T-cell (primary cell): ENCODE measurements at regions not wholly inside any gene's neighbourhood (a gene's known extent, or its start where the extent isn't known, plus 50 kb on each side); places are given as distances from the start of the nearest gene placed in this dataset.
"Not testable (repeated sequence)": the region's sequence is repeated elsewhere in the genome, so short reads cannot be mapped to it uniquely, and the experiment has no call there.

ENCODE experiments used
- ATAC-seq, 4 experiments: fragments of 200-7000 bp in 3 of 4; fragments of 150-1000 bp in 1 of 4; cut with Tn5 transposase; replicated peaks in 1 of 4; 1 replicate in 3 of 4; 2 replicates in 1 of 4; pipeline ENCODE4 v1.10.0; 2021; ENCODE audit warnings: moderate library complexity in 3 of 4, mild to moderate bottlenecking in 2 of 4, moderate number of reproducible peaks in 1 of 4
- CTCF ChIA-PET, 2 donors: fragments of 300-600 bp; sonication (Branson Sonifier 250); formaldehyde crosslinking; loops; one replicate each; lab custom pipeline; 2022; ENCODE audit warnings: antibody characterized with exemption in 2 of 2; lab: Charles Lee
- POLR2A ChIA-PET, 2 donors: fragments of 300-600 bp; sonication (Branson Sonifier 250); formaldehyde crosslinking; loops; one replicate each; lab custom pipeline; 2022; ENCODE audit warnings: antibody characterized with exemption in 2 of 2; lab: Charles Lee
- DNase-seq, 35 experiments: peaks; one replicate each; pipeline versions ENCODE4 v3.0.0 to v3.0.0-alpha.2; 2013 to 2023
- H3K27ac ChIP-seq: one replicate; pipeline ENCODE4 v1.5.1; 2013; ENCODE audit warnings: low read length
- H3K27me3 ChIP-seq, 2 experiments: replicated peaks in 1 of 2; 1 replicate in 1 of 2; 2 replicates in 1 of 2; pipeline versions ENCODE4 v1.6.1 to v1.7.0; 2013; ENCODE audit warnings: low read length in 1 of 2, mixed read lengths in 1 of 2; ENCODE audit not compliant: control insufficient read depth in 2 of 2, insufficient read depth in 2 of 2; ENCODE audit errors: extremely low read depth in 1 of 2
- H3K36me3 ChIP-seq, 2 donors: 1 replicate in 1 of 2; 2 replicates in 1 of 2; pipeline versions ENCODE4 v1.6.1 to v1.7.0; 2013; ENCODE audit warnings: low read length in 1 of 2; ENCODE audit not compliant: control insufficient read depth in 2 of 2, insufficient read depth in 1 of 2; ENCODE audit errors: extremely low read depth in 1 of 2
- H3K4me1 ChIP-seq, 2 experiments: 1 replicate in 1 of 2; 2 replicates in 1 of 2; pipeline versions ENCODE4 v1.6.1 to v1.7.0; 2013; ENCODE audit warnings: low read length in 2 of 2, mixed read lengths in 1 of 2; ENCODE audit not compliant: insufficient read depth in 2 of 2, control insufficient read depth in 1 of 2; ENCODE audit errors: extremely low read depth in 1 of 2
- H3K4me3 ChIP-seq, 2 donors: 1 replicate in 1 of 2; 2 replicates in 1 of 2; pipeline versions ENCODE4 v1.5.1 to v1.7.0; 2013; ENCODE audit warnings: mild to moderate bottlenecking in 2 of 2, low read length in 1 of 2, moderate library complexity in 1 of 2; ENCODE audit not compliant: control insufficient read depth in 1 of 2; ENCODE audit errors: extremely low read depth in 1 of 2
- H3K9me3 ChIP-seq: 2 replicates; pipeline ENCODE4 v1.7.0; 2013
- H3K27ac Mint-ChIP-seq, 2 donors: one replicate each; pipeline ENCODE4 v1.8.0; 2020 to 2021; ENCODE audit warnings: mild to moderate bottlenecking in 2 of 2, mixed read lengths in 2 of 2
- H3K27me3 Mint-ChIP-seq, 2 donors: one replicate each; pipeline ENCODE4 v1.8.0; 2021 to 2022; ENCODE audit warnings: mixed read lengths in 2 of 2
- H3K36me3 Mint-ChIP-seq: one replicate; pipeline ENCODE4 v1.8.0; 2021; ENCODE audit warnings: mixed read lengths
- H3K4me1 Mint-ChIP-seq, 3 donors: one replicate each; pipeline ENCODE4 v1.8.0; 2020 to 2022; ENCODE audit warnings: mixed read lengths in 3 of 3, mild to moderate bottlenecking in 1 of 3
- H3K4me3 Mint-ChIP-seq, 3 donors: one replicate each; pipeline ENCODE4 v1.8.0; 2020 to 2022; ENCODE audit warnings: mild to moderate bottlenecking in 3 of 3, mixed read lengths in 3 of 3, moderate library complexity in 3 of 3
- H3K9me3 Mint-ChIP-seq, 3 donors: one replicate each; pipeline ENCODE4 v1.8.0; 2020 to 2022; ENCODE audit warnings: mixed read lengths in 3 of 3
- WGBS: methylation state at CpG from one replicate; pipeline ENCODE4 v1.1.5; 2013; ENCODE audit warnings: missing lambda C conversion rate; ENCODE audit not compliant: insufficient coverage; 5-methylcytosine and 5-hydroxymethylcytosine counted together

DNA sequence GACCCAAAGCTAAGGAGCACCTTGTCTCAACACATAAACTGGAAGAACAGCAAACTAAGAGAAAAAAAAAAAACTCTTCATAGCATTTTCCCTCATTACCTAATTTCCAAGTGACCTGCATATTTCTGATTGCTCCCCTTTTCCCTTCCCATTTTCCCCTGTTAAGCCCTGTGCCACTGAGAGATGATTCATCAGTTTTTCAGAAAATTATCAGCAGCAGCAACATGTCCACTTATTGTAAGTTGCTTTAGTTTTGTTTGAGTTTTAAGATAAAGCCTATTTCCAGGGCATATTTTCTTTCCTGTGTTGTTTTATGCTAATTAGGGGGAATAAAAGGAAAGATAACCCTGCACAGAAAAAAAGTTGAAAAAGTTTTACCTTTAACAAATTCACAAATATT is 236.2 kb downstream of the LIPI start:
- H3K36me3 Mint-ChIP-seq, H3K9me3 Mint-ChIP-seq, H3K27me3 ChIP-seq, ATAC-seq, H3K4me3 Mint-ChIP-seq, H3K27ac Mint-ChIP-seq, H3K4me3 ChIP-seq, H3K27ac ChIP-seq, H3K36me3 ChIP-seq, DNase-seq, H3K9me3 ChIP-seq, CTCF ChIA-PET, H3K4me1 Mint-ChIP-seq, H3K27me3 Mint-ChIP-seq, H3K4me1 ChIP-seq: not testable (repeated sequence)
- POLR2A ChIA-PET = interaction anchor here in 1 of 2 donors (0.7 kb wide), 1 partner anchor 404 kb away, joined by 4 read pairs; no protein-coding TSS in a partner anchor

- WGBS = no CpG with 5 or more reads among the region's 3 CpGs
- H3K9me3 ChIP-seq, H3K4me3 Mint-ChIP-seq, H3K27me3 ChIP-seq, H3K36me3 Mint-ChIP-seq, H3K9me3 Mint-ChIP-seq, CTCF ChIA-PET, H3K4me3 ChIP-seq, DNase-seq, H3K4me1 Mint-ChIP-seq, H3K36me3 ChIP-seq, H3K27ac Mint-ChIP-seq, ATAC-seq, H3K4me1 ChIP-seq, POLR2A ChIA-PET, H3K27me3 Mint-ChIP-seq, H3K27ac ChIP-seq: not testable (repeated sequence)
Observed at GRCh38 chr21:13969853-13970252, 240.9 kb downstream of the LIPI start.

GRCh38 chr21:13969002-13969401 is 241.8 kb downstream of the LIPI start:
- CTCF ChIA-PET, H3K4me1 ChIP-seq, H3K36me3 Mint-ChIP-seq, H3K4me3 ChIP-seq, H3K9me3 Mint-ChIP-seq, H3K9me3 ChIP-seq, H3K27ac Mint-ChIP-seq, H3K27ac ChIP-seq, H3K27me3 Mint-ChIP-seq, POLR2A ChIA-PET, H3K36me3 ChIP-seq, H3K4me3 Mint-ChIP-seq, H3K4me1 Mint-ChIP-seq, ATAC-seq, DNase-seq, H3K27me3 ChIP-seq: not testable (repeated sequence)
- WGBS = no CpG with 5 or more reads among the region's 2 CpGs

DNA sequence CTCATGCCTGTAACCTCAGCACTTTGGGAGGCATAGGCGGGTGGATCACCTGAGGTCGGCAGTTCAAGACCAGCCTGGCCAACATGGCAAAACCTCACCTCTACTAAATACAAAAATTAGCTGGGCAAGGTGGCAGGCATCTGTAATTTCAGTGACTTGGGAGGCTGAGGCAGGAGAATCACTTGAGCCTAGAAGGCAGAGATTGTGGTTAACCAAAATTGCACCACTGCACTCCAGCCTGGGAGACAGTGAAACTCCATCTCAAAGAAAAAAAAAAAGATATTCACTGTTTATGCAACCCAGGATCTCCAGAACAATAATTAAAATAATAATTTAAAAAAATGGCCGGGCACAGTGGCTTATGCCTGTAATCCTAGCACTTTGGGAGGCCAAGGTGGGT is 247.5 kb downstream of the LIPI start:
- CTCF ChIA-PET, H3K27me3 ChIP-seq, H3K9me3 ChIP-seq, H3K4me3 Mint-ChIP-seq, H3K9me3 Mint-ChIP-seq, DNase-seq, H3K27me3 Mint-ChIP-seq, H3K36me3 Mint-ChIP-seq, H3K36me3 ChIP-seq, POLR2A ChIA-PET, ATAC-seq, H3K4me3 ChIP-seq, H3K27ac Mint-ChIP-seq, H3K4me1 ChIP-seq, H3K4me1 Mint-ChIP-seq, H3K27ac ChIP-seq: not testable (repeated sequence)
- no CpG with 5 or more reads among the region's 3 CpGs for WGBS

DNA sequence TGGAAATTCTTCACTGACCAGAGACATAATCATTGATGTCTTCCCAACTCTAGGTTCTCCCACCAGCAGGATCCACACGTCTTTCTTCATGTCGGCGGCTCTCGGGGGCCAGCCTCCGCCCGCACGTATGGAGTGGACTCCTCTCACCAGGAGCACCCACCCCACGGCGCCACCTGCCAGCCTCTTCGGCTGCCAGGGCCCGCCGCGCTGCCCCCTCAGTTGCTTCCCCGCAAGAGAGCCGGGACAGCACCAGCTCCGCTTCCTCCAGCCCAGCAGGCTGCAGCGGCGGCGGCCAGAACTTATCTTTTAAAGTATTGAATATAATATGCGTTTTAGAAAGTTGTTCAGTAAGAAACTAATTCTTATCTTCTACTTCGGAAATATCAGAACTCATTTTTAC is 273.5 kb downstream of the LIPI start:
- Histone ChIP-seq H3K27me3 (no peaks in the 10 kb centered on the region), H3K4me3 (no peak overlapping the region), H3K4me1 (no peaks in the 10 kb centered on the region), H3K36me3 (no peaks in the 10 kb centered on the region), H3K27ac (no peak overlapping the region), H3K9me3 (no peaks in the 10 kb centered on the region)
- H3K36me3 Mint-ChIP-seq = no peaks in the 10 kb centered on the region
- H3K27ac Mint-ChIP-seq = no peak overlapping the region
- CTCF ChIA-PET = no interaction called here
- 88% methylated on average over 6 of the region's 21 CpGs for WGBS
- no peaks in the 10 kb centered on the region for H3K27me3 Mint-ChIP-seq
- H3K4me3 Mint-ChIP-seq = no peak overlapping the region
- no peaks in the 10 kb centered on the region for H3K9me3 Mint-ChIP-seq
- no peak for ATAC-seq
- DNase-seq = no peak
- H3K4me1 Mint-ChIP-seq = no peaks in the 10 kb centered on the region
- POLR2A ChIA-PET = no interaction called here

- H3K4me1 ChIP-seq, H3K4me3 Mint-ChIP-seq, H3K27me3 Mint-ChIP-seq, H3K27ac Mint-ChIP-seq, H3K36me3 ChIP-seq, H3K4me1 Mint-ChIP-seq, H3K36me3 Mint-ChIP-seq, H3K9me3 Mint-ChIP-seq, CTCF ChIA-PET, H3K4me3 ChIP-seq, DNase-seq, ATAC-seq, H3K27me3 ChIP-seq, H3K9me3 ChIP-seq, POLR2A ChIA-PET, H3K27ac ChIP-seq: not testable (repeated sequence)
- WGBS = 95% methylated on average over 19 of the region's 38 CpGs
Observed at GRCh38 chr21:13936033-13936937, 274.5 kb downstream of the LIPI start.
